D341Med (cell line): ENCODE measurements at regions not wholly inside any gene's neighbourhood (a gene's known extent, or its start where the extent isn't known, plus 50 kb on each side); places are given as distances from the start of the nearest gene placed in this dataset.

Experiments
- DNase-seq: peaks from one replicate; pipeline ENCODE4 v3.0.0; 2012; ENCODE audit warnings: low spot score

DNA sequence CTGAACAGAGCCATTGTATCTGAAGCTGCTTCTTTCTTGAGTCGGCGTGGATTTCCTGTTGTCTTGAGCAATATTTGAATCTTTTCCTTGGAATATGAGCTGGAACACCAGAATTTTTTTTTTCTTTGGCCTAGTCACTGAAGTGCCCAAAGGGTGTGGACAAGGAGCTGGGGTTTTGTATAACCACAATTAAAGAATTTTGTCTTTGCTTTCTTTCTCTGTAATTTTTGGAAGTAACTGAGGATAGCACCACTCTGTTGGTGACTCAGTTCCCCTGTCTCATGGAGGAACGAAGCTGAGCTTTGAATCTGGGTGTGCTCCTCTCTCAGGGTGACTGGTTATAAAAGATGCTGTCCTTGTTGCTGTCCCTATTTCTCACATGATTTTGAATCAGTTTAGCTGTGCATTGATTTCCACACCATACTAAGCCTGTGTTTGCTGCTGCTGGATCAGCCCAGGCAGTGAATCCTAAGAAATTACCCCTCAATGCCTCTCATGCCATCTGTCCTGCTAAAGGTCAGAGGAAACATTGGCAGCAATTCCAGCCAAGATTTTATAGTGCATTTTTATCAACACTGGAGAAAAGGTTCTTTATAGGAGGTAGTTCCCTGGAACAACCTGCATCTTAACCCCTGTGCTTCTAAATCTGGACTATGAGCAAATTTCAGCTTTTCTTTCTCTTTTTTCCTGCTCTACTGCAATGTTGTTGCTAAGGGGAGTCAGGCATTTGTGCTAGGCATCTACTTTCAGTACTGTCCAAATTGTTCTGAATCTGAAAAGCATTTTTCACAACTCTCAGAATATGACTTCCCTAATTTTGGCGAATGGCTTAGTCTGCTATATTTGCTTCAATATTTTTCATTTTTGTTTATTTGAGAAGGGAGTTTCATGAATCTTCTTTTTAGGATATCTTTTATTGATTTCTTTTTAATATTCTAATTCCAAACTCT lies 540.8 kb downstream of the SOX6 start:
- DNase-seq, result no peak

DNA sequence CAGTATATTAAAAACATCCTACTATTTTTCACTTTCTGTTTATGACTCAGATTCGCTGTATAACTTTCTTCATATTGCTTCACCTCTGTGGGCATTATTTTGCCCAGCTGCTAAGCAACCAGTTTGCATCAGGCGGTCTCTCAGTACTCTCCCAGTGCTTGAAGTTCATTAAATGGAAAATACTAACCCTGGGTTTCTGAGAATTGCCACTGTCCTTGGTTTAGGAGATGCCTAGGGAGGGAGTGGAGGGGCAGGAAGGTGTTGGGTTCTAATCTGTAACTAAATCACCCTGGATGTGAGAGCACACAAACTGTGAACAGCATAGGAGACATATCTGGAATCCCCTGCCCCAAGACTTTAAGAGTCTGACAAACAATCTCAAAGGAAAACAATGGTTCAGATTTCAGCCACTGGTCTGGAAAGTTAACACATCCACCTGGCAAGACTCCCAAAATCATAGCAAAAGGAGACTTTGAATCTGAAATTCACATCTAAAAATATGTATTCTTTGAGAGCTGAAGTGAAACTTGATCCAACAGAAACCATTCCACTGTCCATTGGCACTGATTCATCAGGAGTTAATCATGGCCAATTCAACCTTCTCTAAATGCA lies 540.0 kb downstream of the SOX6 start:
- no peak for DNase-seq

DNA sequence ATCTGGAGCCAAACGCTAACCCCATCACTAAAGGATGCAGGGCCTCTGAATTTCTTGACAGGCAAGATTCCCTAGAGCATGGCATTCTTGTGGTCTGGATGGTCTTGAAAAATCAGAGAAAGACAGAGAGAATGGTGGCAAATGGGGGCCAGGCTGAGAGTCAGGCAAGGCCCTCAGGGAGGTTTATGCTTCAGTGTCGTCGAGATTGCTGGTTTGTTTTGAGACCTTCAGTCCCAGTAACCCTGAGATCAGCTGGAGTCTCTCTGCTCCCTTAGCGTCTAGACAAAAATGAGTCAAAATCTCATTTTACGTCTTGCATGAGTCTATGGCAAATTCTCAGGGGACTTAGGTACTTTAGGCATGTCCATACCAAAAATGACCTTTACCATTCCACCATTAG lies 539.3 kb downstream of the SOX6 start:
- DNase-seq, result no peak

DNA sequence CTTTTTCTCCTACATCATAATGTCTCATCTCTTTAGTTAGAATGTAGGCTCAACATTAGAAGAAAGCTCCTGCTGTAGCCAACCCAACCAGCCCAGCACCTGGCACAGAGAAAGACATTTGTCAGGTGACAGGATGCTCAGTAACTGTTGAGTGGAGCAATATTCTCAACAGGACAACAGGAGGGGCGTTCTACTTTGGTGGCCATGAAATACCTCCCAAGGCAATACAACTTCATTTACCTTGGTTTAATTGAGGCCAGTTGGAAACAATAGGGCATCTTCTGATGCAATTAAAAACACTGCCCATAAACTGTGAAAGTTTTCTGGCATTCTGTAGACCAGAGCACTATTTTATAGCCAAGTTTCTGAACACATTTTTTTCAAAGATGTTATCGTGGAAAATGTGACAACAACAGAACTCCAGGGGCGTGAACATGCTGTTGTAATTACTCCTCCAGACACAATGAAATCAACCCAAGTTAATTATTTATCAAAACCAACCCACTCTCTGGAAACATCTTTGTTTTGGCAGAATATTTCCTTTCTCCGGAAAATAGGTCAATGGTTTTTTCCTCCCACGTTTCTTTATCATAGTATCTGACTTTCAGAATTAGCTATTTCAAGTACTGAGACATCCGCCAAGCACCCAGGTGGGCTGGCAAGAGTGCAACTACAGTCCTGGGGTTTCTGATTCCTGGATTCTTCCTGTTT lies 538.1 kb downstream of the SOX6 start:
- DNase-seq, result no peak

DNA sequence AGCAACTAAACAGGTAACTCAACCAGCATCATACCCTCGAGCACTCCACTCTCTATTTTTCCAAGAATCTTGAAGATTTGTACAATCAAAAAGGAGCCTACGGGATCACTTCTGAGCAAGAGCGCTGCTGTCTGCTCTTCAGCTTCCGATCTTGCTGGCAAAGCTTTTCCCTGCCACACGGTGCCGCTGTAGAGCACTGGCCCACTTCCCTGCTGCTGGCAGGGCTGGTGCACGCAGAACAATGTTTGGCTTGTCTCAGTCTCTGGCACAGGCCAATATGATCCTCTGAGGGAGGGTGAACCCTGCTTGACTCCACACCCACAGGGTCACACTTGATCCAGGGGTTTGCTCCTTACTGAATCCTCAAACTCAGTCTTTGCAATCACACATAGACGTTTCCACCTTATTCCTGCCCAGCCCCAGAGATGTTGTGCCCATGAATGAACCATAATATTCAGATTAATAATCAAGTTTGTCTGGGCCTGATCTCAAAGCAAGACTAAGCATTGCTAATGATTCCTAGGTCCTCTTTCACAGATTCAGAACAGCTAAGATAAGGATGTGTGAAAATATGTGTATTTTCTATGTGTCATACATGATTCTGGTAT lies 536.6 kb downstream of the SOX6 start:
- peak; percentile 81 for DNase-seq

DNA sequence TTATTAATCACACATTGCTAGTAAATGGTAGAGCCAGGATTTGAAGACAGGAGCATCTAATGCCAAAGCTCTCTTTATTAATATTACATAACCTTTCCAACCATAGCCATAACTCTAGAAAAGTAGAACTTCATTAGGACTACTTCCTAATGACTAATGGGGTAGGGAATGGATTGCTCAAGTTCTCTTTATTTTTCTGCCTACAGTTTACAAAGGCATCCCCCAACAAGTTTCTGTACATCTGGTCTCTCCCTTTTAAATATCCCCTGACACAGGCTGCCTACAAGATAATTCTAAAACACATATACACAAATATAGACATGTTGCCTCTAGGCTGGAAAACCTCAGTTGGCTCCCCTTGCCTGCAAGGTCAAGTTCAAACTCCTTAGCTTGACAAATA lies 534.9 kb downstream of the SOX6 start:
- no peak for DNase-seq

DNA sequence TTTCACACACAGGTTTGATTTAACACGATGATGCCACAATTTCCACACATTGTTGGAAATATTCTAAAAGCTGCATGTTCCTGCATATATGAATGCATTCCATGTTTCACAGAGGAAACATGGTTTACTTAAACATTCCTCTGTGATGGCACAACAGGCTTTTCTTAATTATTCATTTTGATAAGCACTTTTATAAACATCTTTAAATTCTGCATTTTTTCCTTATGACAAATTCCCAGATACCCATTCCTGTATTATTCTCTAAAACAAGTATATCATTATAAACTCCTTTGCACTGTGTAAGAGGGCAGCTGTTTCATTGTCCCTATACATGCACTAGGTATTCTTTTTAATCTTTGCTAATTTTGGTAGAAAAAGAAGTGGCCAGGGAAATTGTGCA lies 532.3 kb downstream of the SOX6 start:
- no peak for DNase-seq

DNA sequence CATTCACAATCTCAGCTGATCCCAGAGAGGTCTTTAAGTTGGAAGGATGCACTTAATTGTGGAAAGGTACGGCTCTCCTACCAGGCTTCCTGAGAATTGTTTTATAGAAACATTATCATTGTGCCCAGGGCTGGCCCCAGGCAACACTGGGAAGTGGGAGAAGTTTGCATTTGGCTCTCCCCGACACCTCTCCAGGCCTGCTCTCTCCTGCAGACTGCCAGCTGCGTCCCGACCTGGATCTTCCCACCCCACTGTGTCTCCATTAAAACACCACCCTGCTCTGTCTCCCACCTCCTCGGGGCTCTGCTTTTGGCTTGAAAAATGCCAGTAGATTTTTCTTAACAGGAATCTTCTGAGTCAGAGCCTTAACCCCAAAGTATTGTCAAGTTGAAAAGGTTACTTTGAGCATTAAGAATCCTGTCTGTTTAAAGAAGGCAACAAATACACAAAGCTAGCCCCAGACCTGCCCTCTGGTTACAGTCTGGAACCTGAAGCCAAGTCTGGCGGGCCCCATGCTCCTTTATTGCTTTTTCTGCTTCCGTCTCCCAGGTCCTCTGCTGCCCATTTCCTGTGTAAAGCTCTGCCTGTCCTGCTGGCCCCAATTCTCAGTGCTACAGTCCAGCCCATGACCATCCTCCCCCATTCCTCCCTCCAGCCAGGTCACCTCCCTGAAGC lies 530.2 kb downstream of the SOX6 start:
- DNase-seq, result no peak

DNA sequence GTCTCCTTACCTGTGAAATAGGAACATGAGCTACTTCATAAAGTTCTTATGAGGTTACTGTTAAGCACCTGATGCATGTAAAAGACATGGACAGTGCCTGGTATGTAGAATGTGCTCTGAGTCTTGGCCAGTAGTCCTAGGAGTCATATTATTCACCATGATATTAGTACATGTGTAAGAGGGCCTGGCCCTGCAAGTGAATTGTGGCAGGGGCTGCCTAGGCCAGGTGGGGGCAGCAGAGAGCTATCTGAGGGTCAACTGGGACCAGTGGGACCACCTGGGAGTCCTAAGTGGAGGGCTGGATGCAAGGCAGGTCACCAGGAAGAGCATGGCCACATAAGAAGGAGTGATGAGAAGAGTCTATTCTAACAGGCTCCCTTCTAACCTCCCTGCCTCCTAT lies 529.5 kb downstream of the SOX6 start:
- peak; percentile 71 for DNase-seq

DNA sequence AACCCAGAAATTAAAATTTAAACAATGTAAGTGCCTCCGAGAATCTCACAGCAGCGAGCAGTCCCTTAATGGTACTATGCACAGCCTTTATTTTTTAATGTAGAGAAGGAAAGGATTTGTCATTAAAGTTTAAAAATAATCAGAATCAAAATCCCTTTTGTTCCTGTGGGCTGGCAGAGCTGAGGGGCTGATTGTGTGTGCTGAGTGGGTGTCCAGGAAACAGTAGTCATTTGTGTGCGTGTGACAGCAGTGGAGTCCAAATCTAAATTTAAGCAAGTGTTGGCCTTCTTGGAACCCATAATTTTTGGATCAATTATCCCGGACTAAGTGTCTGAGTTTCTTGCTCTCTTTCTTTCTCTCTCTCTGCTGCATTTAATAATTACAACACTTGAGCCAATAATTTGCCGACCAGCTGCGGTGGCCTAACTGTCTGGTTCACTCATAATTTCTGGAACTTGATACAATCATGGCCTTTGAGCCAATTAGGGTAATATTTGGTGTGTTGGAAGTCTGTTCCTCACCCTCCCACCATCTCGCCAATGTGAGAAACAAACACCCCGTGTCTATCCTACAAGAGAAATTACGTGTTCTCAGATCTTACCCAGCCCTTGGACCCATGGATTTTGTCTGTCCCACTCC lies 528.0 kb downstream of the SOX6 start:
- DNase-seq, result no peak

DNA sequence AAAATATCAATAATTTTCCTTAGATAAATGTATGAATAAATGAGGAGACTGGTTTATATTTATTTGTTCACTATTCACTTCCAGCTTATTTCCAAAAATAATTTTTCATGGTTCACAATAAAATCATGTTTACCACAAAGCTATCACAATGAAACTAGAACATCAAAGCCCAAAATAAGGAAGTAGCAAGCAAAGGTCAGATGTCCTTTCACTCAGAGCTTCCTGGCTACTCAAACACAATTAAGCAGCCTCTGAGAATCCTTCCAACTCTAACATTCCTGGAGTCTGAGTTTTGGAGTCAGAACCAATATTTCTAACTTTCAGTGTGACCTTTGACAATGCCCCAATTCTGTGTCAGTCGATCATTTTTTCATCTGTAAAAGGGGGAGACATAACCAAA lies 527.0 kb downstream of the SOX6 start:
- no peak for DNase-seq

DNA sequence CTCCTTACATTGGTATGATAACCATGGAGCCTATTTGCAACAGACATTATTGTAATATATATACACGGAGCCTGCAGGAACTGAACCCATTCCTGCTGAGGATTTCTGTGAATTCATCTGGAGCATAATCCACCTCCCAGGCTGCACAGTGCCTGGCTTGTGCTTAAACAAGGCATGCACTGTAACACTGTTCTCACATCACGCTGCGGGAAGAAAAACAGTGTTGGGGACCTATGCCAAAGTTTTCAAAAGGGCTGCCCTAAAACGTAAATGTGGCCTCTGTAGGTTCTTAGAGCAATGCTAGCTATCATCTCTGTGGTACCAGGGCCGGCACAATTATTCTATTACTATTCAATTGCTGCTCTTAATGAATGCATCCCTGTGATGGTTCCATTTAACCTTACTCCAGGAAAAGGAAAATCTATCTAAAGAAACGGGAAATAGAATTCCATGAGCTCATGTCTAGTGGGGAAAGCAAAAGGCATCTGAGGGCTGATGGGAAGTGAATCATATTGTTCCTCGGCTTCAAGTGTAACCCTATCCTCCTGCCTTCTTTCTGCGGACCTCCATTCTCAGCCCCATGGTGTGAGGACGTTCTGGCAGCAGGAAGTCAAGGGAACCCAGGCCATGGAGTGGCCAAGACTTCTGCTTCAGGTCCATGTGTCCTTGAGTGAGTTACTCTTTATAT lies 525.5 kb downstream of the SOX6 start:
- no peak for DNase-seq

DNA sequence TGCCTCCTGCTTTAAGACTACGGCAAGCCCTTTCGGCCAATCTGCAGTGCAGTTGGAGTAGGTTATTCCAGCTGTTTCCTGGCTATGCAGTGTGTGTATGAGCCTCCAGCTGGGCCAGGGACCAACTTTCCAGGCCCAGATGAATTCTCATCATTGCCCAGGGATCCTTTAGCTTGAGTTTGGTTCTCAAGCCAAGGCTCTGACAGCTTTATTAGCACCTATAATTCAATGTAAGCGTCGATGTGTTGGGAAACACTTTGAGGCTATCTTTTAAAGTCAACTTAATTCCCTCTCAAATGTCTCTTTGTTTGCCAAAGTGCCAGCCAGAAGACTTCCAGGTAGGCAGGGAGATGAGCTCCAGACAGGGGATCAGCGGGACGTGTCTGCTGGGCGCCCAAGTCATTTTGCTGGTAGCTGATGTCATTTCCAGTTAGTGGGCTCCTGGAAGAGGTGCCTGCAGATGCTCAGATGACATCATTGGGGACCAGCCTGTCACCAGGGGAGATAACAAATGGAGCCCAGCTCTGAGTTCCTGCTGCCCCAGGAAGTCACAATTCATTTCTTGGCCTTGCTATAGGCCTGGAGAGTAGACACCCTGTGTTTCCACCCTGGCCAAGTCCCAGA lies 520.4 kb downstream of the SOX6 start:
- no peak for DNase-seq

DNA sequence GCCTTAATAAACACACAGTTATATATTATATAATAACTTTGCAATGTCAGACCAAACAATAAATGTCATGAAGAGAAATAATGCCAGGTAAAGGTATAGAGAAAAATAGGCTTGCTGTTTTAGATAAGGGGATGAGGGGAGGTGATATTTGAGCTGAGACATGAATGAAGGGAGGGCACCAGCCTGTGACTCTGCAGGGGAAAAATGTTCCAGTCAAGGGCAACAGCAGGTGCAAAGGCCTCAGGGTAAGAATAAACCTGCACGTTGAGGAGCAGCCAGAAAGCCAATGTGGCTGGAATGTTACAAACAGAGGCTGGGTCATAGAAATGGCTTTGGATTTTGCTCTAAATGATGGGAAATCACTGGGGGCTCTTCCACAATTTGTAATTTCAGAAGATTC lies 519.6 kb downstream of the SOX6 start:
- no peak for DNase-seq

DNA sequence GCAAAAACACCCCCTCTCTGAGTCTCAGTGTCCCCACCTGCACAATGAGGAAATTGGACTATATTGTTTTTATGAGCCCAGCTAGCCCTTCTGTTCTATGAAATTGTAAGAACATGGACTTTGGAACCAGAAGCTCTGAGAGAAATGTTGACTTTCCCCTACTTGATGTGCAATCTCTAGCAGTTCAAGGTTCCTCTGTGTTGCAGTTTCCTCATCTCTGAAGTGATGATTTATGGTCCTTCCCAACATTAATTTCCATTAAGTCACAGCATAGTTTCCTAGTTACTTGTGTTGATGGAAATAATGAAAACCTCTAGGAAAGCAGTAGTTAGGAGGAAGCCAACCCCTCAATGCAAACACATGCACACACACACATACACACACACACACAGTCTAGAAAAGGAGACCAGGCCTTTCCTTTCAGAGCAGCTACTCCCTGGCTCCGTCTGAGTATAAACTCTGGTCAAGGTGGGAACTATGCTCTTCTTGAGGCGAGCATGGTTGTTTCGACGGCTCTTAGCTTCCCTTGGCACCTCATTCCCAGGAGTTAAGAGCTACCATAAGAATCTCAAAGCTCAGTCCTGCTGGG lies 518.4 kb downstream of the SOX6 start:
- DNase-seq, result no peak

DNA sequence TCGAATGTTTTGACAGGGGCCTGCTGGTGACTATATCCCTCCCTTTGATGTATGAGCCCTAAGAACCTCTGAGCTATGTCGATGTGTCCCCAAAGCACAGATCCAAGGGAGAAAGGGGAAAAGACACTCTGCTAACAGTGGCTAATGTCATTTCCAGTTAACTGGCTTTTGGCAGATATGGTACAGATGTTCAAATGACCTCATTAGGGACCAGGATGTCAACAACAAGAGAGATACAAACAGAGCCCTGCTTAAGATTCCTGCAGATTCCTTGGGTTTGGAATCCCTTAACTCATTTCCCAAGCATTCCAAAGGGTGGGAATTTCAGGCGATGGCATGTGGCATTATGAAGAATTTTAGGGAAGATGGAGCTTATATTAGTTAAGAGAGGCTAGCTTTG lies 517.3 kb downstream of the SOX6 start:
- DNase-seq, result no peak

DNA sequence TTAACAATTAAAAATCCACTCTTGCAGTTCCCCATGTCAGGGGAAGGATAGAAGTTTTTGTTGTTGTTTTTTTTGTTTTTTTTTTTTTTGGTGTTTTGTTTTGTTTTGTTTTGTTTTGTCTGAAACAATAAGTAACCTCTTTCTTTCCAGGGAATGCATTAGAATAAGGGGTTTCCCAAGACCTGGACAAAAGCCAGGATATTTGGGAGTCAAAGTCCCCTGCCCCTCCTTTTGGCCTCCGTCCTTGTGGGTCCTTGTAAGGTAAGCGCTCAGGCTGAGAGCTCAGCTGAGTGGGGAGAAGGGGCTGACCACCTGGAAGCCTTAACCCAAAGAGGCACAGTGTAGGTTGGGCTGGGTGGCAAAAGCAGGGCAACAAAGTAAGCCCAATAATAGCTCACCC lies 515.4 kb downstream of the SOX6 start:
- DNase-seq, result no peak

DNA sequence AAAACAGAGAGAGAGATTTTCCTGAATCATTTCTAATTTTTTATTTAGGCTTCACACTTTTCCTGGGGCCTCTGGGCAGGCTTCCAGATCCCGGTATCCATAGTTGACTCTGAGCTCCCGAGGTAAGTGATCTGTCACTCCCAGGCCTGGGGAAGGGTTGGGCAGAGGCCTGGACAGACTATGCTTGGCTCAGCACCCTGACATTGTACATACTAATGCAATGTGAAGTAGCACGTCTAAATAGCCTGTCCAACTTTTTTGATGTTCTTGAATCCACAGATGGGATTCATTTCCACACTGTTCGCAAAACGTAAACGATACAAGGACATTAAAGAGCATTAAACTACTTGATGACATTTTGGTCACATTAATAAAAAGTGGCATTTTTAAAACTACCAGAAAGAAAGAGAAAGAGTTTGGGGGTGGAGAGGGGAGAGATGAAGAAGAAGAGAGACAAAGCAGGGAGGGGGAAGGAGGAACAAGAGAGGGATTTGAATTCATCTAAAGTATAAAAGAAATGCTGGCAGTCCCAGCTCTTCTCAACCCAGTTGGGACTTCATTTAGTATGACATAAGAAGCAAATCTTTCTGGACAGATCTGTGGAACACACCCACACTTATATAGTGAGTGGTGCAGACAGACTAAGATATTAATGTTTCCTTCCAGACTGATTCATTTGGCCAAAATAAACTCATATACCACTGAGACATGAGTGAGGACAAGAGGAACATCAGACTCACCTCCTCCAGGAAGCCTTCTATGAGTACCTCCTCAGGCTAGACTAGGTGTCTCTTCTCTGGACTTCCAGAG lies 514.2 kb downstream of the SOX6 start:
- no peak for DNase-seq

DNA sequence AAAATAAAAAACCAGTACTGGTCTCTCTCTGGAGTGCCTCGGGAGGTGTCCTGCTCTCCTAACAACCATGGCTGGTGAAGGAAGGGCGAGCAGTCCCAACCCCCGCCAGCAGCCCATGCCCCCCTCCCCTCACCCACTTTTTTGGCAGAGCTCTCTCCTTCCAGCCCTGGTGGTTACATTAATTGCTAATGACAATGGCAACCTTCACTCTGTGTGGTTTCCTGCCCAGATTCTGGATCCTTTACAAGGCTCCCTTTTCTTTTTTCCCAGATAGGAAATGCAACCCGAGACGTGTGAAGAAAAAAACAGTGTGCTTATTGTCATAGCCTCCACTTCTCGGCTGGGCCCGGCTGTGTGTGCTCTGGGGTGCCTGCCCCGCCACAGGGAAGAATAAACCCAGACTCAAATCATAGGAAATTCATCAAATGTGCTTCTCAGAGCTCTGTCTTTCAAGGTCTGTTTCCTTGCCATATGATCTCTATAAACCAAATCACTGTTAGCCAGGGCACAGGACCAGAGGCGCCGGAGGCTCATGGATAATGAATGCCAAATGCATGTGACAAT lies 513.0 kb downstream of the SOX6 start:
- no peak for DNase-seq
